ENCODE measurements at regions not wholly inside any gene's neighbourhood (a gene's known extent, or its start where the extent isn't known, plus 50 kb on each side); places are given as distances from the start of the nearest gene placed in this dataset.

- no peak for DNase-seq (ENCODE audit: extremely low read depth in 1 of 2, low read depth in 1 of 2)
These were observed 265.6 kb upstream of the ATP11B start for GRCh38 chr3:182527745-182528144.

DNA sequence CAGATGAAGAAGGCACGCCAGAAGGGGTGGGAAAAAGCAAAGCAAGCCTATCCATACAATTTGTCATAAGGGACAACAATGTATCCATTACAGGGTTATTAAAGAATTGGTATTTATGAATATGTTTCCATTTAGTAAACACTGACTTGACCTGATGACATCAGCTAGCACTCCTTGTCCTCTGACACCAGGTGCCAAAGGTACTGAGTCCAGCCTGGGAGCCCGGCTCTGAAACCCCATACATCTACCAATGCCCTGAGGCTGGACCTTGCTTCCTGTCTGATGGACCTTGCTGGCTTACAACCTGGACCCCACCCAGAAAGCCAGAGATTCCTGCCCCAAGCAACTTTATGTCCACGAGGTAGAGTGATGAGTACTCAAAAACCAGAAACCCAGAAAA, 263.0 kb upstream of the ATP11B start:
- DNase-seq (ENCODE audit: extremely low read depth in 1 of 2, low read depth in 1 of 2), result no peak

- no peak for DNase-seq (ENCODE audit: extremely low read depth in 1 of 2, low read depth in 1 of 2)
These were observed 259.9 kb upstream of the ATP11B start for GRCh38 chr3:182533394-182533793.

DNA sequence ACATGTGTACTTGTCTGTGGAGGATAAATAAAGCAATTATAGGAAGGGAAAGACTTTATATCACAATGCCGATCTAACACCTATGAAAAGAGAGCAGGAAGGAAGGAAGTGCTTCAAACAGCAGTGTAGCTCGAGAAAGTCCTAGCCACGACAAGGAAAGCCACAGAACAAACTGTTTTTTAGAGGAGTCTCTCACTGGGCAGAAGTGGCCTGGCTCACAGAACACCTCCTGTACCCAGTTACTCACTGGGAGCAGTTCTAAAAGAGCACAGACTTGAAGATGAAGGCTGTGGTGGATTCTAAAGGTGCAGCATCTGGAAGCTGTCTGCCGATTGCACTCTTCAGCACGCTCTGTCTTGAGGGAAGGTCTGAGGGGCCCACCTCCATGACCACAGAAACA, 248.8 kb upstream of the ATP11B start:
- no peak for DNase-seq (ENCODE audit: extremely low read depth in 1 of 2, low read depth in 1 of 2)

DNA sequence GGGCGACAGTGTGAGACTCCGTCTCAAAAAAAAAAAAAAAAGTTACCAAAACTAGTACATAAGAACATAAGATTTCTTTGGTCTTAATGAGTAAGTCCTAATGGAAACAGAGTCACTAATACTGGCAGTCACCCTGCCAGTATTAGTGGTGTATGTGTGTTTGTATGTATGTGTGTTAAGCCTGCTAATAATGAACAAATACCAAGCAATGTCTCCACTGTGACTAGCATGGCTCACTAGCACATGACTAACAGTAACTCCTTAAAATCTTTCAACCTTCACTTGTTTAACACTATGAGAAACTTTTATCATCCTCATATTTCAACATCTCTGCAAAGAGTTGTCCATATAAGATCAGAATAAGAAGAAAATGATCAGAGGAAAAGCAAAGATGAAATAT, 231.0 kb upstream of the ATP11B start:
- no peak for DNase-seq (ENCODE audit: extremely low read depth in 1 of 2, low read depth in 1 of 2)

DNA sequence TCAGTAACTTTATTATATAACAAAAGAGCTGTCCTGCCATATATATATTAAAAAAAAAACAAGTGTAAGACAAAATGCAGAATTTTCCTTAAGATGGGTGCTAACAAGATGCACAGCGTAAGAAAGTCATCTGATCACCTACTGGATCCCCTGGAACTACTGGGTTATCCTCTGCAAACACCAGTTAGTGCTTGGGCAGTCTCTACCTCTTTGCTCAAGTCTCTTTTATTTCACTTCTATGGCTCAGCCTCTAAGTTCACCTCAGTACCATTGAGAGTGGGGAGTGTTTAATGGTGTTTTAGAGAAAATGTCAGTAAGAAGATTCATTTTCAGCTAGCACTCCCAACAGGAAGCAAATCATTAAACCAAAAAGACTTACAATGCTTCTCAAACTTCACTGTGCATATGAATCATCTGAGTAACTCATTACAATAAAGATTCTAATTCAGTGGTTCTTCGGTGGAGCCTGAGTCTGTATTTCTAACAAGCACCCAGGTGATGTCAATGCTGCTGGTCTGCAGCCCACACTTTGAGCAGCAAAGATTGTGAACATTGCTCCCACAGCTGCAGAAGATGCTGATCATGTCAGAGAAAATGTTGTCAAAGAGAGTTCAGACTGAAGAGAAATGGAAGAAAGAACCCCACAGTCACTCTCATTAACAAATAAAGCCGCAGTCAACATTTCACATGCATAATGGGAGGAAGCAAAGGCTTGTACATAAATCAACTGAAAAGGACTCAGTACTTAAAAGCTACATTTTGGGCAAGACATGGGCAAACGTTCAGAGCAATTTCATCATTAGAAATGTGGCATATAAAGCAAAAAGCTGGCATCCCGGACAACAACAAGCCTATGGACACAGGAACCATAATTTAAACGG, 227.1 kb upstream of the ATP11B start:
- no peak for DNase-seq (ENCODE audit: extremely low read depth in 1 of 2, low read depth in 1 of 2)

- no peak for DNase-seq (ENCODE audit: extremely low read depth in 1 of 2, low read depth in 1 of 2)
These were observed 225.6 kb upstream of the ATP11B start for GRCh38 chr3:182567700-182568099.

- DNase-seq (ENCODE audit: extremely low read depth in 1 of 2, low read depth in 1 of 2), result no peak
These were observed 225.0 kb upstream of the ATP11B start for GRCh38 chr3:182568261-182568660.

DNA sequence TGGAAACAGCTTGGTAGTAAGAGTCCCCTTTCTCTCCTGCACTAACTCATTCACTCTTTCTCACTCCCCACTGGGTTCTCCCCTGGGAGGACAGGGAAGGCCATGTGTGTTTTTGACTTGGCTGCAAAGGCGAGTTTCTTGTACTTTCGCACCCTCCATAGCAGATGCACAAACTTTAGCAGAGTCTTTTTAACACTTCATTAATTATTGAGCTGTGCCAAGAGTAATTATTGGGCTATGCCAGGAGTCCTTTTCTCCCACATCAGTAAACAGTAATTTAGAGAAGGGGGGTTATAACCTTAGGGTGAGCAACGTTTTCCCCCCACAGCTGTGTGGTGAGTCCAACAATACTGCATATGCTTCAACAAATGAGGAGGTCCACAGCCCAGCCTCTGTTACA, 224.4 kb upstream of the ATP11B start:
- no peak for DNase-seq (ENCODE audit: extremely low read depth in 1 of 2, low read depth in 1 of 2)

DNA sequence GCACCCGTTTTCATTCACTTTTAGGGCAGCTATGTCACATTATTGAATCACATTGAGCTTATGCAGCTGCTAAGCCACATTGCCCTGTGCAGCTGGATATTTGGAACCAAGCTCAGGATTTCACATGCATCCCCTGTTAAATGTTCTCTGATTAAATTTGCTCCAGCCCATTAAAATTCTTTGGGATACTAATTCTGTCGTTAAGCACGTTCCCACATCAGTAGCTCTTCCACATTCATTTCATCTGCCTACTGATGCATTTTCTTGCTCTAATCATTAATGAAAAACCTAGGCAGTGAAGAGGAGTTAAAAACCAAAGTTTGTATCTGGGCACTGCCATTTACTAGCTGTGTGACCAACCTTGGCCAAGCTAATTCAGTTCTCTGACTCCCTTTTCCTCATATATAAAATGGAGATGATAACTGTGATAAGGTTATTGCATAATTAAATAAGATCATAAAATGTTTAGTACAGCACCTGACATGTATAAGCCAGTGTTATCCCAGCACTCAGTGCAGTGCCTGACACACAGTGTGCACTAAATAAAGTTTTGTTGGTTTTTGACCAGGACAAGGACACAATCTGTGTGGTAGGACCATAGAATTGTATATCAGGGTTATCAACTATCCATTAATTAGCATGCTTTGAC, 222.2 kb upstream of the ATP11B start:
- DNase-seq (ENCODE audit: extremely low read depth in 1 of 2, low read depth in 1 of 2), result no peak

DNA sequence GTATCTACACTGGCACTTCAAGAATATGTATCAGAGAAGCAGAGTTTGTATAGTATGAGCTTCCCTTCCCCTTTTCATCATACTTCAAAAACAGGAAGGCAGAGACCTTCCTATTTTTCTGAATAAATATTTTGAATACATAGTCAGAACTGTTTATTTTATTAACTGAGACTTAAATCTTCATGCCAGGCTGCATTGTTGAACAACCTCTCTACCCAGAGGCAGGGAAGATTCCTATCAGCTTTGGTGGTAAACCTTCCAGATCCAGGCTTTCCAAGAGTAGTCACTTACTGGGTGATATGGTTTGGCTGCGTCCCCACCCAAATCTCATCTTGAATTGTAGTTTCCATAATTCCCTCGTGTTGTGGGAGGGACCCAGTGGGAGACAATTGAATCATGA, 217.4 kb upstream of the ATP11B start:
- DNase-seq (ENCODE audit: extremely low read depth in 1 of 2, low read depth in 1 of 2), result no peak

- no peak for DNase-seq (ENCODE audit: extremely low read depth in 1 of 2, low read depth in 1 of 2)
These were observed 209.8 kb upstream of the ATP11B start for GRCh38 chr3:182583545-182583944.

DNA sequence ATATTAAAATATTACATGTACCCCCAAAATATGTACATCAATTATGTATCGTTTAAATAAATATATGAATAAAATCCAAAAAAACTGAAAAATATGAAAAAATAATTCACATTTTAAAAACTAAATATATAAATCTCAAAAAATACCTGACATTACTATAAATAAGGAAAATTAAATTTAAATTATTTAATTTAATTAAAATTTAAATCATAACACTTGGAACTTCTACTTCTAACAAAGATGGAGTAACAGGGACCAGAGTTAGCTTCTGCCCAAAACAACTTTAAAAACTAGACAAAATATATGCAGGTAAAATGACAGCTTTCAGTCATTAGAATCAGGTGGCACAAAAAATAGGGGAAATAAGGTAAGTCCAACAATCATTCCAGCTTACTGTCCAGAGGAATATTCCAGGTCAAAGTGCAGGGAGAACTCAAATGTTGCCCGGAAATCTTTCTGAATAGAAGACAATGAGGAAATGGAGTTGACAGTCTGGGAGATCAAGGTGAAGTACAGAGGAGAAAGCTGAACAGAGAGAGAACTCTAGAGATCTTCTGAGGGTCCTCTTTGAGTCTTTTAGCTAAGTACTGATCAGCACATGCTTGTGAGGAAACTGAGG, 207.7 kb upstream of the ATP11B start:
- no peak for DNase-seq (ENCODE audit: extremely low read depth in 1 of 2, low read depth in 1 of 2)

DNA sequence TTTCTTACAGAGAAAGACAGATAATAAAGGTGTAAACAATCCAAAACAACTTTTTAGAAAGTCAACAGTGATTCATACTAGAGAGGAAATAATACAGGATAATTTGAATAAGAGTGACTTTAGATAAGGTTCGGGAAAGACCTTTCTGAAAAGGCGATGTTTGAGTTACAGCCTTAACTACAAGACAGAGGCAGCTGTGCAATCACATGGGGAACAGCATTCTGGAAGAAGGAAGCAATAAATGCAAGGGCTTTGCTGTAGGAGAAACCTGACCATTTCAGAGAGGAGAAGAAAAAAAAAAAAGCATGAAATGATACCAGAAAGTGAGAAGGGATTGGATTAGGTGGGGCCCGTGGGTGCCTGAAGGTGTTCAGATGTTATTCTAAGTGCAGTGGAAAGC, 200.6 kb upstream of the ATP11B start:
- no peak for DNase-seq (ENCODE audit: extremely low read depth in 1 of 2, low read depth in 1 of 2)

- no peak for DNase-seq (ENCODE audit: extremely low read depth in 1 of 2, low read depth in 1 of 2)
These were observed 196.5 kb upstream of the ATP11B start for GRCh38 chr3:182596676-182597410.

GRCh38 chr3:182597621-182598041, 195.7 kb upstream of the ATP11B start:
- DNase-seq (ENCODE audit: extremely low read depth in 1 of 2, low read depth in 1 of 2), result no peak

DNA sequence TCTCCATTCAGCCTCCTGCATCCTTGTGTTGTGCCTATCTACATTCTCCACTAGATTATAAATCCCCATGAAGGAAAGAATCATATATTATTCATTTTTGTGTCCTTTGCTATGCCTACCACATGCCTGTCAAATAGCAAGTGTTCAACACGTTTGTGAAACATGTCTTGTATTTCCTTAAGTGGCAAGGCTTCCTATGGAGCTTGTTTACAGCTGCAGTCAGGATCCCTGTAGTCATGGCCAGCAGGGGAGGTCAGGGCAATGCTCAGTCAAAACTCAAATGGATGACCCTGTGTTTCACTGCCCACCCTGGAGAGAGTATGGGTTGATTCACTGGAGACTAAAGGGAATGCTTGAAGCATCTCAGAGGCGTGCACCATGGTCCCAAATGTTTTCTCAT, 191.7 kb upstream of the ATP11B start:
- DNase-seq (ENCODE audit: extremely low read depth in 1 of 2, low read depth in 1 of 2), result no peak

DNA sequence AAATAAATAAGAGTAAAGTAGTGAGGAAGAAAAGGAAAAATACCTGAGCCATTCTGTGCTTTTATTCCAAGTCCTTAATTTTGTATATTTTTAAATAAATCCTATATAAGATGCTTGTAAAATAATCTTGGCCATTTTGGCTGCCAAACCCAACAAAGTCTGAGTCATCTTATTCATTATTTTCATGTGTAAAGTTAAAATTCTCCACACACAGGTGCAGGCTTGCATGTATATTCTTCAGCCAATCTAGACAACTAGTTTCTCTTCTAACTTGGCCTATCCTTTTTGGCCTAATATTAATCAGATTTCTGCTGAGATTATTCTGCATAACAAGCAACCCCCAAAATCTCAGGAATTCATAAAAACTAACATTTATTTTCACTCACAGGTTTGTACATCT, 189.8 kb upstream of the ATP11B start:
- no peak for DNase-seq (ENCODE audit: extremely low read depth in 1 of 2, low read depth in 1 of 2)

GRCh38 chr3:182605882-182606611, 187.3 kb upstream of the ATP11B start:
- DNase-seq (ENCODE audit: extremely low read depth in 1 of 2, low read depth in 1 of 2), result no peak

GRCh38 chr3:182606905-182607504, 186.3 kb upstream of the ATP11B start:
- no peak for DNase-seq (ENCODE audit: extremely low read depth in 1 of 2, low read depth in 1 of 2)
